ENCODE measurements at regions not wholly inside any gene's neighbourhood (a gene's known extent, or its start where the extent isn't known, plus 50 kb on each side); places are given as distances from the start of the nearest gene placed in this dataset.

GRCh38 chr2:22554453-22554852 is 830.5 kb upstream of the KLHL29 start:
- Histone ChIP-seq H3K4me1 (ENCODE audit: control insufficient read depth, insufficient read depth, low read length) (no peaks in the 10 kb centered on the region), H3K36me3 (ENCODE audit: control insufficient read depth in 2 of 2, insufficient read depth in 1 of 2, low read length in 2 of 2) (no peaks in the 10 kb centered on the region), H3K4me3 (ENCODE audit: low read depth, low read length) (no peak overlapping the region), H3K9me3 (ENCODE audit: control insufficient read depth, insufficient read depth, low read depth, low read length) (no peaks in the 10 kb centered on the region), H3K27ac (ENCODE audit: extremely low read depth, low read depth, low read length) (no peak overlapping the region)
- POLR2A ChIA-PET, result no interaction called here
- TF ChIP-seq ZNF324 (tag by site-specific recombination; IDR thresholded peaks at IDR 0.05) (no peak), ZNF18 (tag by site-specific recombination; IDR thresholded peaks at IDR 0.05) (no peak), ZNF426 (tag by site-specific recombination; IDR thresholded peaks at IDR 0.05) (no peak), KLF9 (tag by site-specific recombination; IDR thresholded peaks at IDR 0.05; ENCODE audit: low read depth) (no peak), ZNF530 (tag by site-specific recombination; IDR thresholded peaks at IDR 0.05; ENCODE audit: low read depth) (no peak), ZNF510 (tag by site-specific recombination; IDR thresholded peaks at IDR 0.05; ENCODE audit: insufficient replicate concordance) (no peak), FEZF1 (tag by site-specific recombination; IDR thresholded peaks at IDR 0.05) (no peak), ZNF785 (tag by site-specific recombination; IDR thresholded peaks at IDR 0.05) (no peak), ZNF830 (tag by site-specific recombination; IDR thresholded peaks at IDR 0.05; ENCODE audit: low read depth) (no peak), ZNF621 (tag by site-specific recombination; IDR thresholded peaks at IDR 0.05) (no peak)
- CTCF ChIA-PET, result no interaction called here

GRCh38 chr2:22557406-22557805 is 827.6 kb upstream of the KLHL29 start:
- CTCF ChIA-PET, result interaction anchor here (0.6 kb wide), 1 partner anchor 269 kb away, joined by 3 read pairs; no protein-coding TSS in a partner anchor
- Histone ChIP-seq H3K27ac (ENCODE audit: extremely low read depth, low read depth, low read length) (no peak overlapping the region), H3K4me3 (ENCODE audit: low read depth, low read length) (no peak overlapping the region), H3K4me1 (ENCODE audit: control insufficient read depth, insufficient read depth, low read length) (no peaks in the 10 kb centered on the region), H3K9me3 (ENCODE audit: control insufficient read depth, insufficient read depth, low read depth, low read length) (no peaks in the 10 kb centered on the region), H3K36me3 (ENCODE audit: control insufficient read depth in 2 of 2, insufficient read depth in 1 of 2, low read length in 2 of 2) (no peaks in the 10 kb centered on the region)
- POLR2A ChIA-PET, result no interaction called here
- TF ChIP-seq KLF1 (tag by site-specific recombination; IDR thresholded peaks at IDR 0.05), result no peak
- TF ChIP-seq ZNF426 (tag by site-specific recombination; IDR thresholded peaks at IDR 0.05), result no peak
- TF ChIP-seq MYNN (tag by site-specific recombination; IDR thresholded peaks at IDR 0.05; ENCODE audit: borderline replicate concordance), result no peak
- no peak for TF ChIP-seq OVOL3 (tag by site-specific recombination; IDR thresholded peaks at IDR 0.05)
- TF ChIP-seq ZBTB10 (tag by site-specific recombination; IDR thresholded peaks at IDR 0.05), result no peak
- no peak for TF ChIP-seq KLF10 (tag by site-specific recombination; IDR thresholded peaks at IDR 0.05)
- TF ChIP-seq ZNF600 (tag by site-specific recombination; IDR thresholded peaks at IDR 0.05), result no peak
- no peak for TF ChIP-seq ZNF558 (tag by site-specific recombination; IDR thresholded peaks at IDR 0.05)
- TF ChIP-seq ZNF132 (tag by site-specific recombination; IDR thresholded peaks at IDR 0.05; ENCODE audit: borderline replicate concordance), result no peak
- no peak for TF ChIP-seq ZNF610 (tag by site-specific recombination; IDR thresholded peaks at IDR 0.05; ENCODE audit: borderline replicate concordance)
- TF ChIP-seq ZNF488 (tag by site-specific recombination; IDR thresholded peaks at IDR 0.05), result no peak
- no peak for TF ChIP-seq ZNF843 (tag by site-specific recombination; IDR thresholded peaks at IDR 0.05)
- TF ChIP-seq ZNF664 (tag by site-specific recombination; IDR thresholded peaks at IDR 0.05), result no peak
- no peak for TF ChIP-seq ZNF37A (tag by site-specific recombination; IDR thresholded peaks at IDR 0.05)
- no peak for TF ChIP-seq GLI2 (tag by site-specific recombination; IDR thresholded peaks at IDR 0.05; ENCODE audit: borderline replicate concordance, low read depth)
- no peak for TF ChIP-seq ZSCAN30 (tag by site-specific recombination; IDR thresholded peaks at IDR 0.05)
- no peak for TF ChIP-seq HOXA7 (CRISPR knock-in tag; IDR thresholded peaks at IDR 0.05; ENCODE audit: borderline replicate concordance)

Measured in HEK293 (cell line).